ENCODE measurements at regions not wholly inside any gene's neighbourhood (a gene's known extent, or its start where the extent isn't known, plus 50 kb on each side); places are given as distances from the start of the nearest gene placed in this dataset.

GRCh38 chr3:146750196-146750595, 145.1 kb upstream of the PLSCR5 start:
- Histone ChIP-seq H3K9me3 (ENCODE audit: severe bottlenecking) (no peaks in the 10 kb centered on the region), H3K4me3 (ENCODE audit: severe bottlenecking) (no peak overlapping the region), H3K4me1 (ENCODE audit: insufficient read depth, poor library complexity, severe bottlenecking) (peaks cover 28% of the 10 kb centered on the region), H3K27me3 (ENCODE audit: insufficient read depth, poor library complexity, severe bottlenecking) (no peaks in the 10 kb centered on the region), H3K27ac (ENCODE audit: poor library complexity, severe bottlenecking) (no peak overlapping the region), H3K36me3 (ENCODE audit: low read depth) (no peaks in the 10 kb centered on the region)
- ATAC-seq (ENCODE audit: low read depth) (peak; percentile 50; the same call in 2 of the 3 replicates), DNase-seq (ENCODE audit: low spot score) (no peak)
- TF ChIP-seq, protein P1, sequence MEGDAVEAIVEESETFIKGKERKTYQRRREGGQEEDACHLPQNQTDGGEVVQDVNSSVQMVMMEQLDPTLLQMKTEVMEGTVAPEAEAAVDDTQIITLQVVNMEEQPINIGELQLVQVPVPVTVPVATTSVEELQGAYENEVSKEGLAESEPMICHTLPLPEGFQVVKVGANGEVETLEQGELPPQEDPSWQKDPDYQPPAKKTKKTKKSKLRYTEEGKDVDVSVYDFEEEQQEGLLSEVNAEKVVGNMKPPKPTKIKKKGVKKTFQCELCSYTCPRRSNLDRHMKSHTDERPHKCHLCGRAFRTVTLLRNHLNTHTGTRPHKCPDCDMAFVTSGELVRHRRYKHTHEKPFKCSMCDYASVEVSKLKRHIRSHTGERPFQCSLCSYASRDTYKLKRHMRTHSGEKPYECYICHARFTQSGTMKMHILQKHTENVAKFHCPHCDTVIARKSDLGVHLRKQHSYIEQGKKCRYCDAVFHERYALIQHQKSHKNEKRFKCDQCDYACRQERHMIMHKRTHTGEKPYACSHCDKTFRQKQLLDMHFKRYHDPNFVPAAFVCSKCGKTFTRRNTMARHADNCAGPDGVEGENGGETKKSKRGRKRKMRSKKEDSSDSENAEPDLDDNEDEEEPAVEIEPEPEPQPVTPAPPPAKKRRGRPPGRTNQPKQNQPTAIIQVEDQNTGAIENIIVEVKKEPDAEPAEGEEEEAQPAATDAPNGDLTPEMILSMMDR (IDR thresholded peaks at IDR 0.05; ENCODE audit: poor library complexity, severe bottlenecking) = no peak

DNA sequence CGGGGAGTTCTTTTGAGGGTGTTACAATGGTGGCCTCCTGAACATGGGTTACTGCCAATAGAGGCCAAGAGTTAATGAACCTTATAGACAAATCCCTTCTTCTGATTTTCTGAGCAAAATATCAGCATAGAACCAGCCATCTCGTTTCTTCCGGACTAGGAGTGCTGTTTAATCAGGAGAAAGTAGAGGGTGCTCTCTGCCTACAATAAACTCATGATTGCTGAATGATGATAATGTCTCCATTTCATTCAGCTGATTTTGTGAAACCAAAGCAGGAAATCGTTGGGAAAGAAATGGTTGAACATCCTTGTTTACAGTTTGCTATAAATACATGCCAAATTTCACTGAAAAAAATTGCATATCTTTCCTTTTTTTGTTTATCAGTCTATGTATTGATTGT, 142.8 kb upstream of the PLSCR5 start:
- Histone ChIP-seq H3K36me3 (ENCODE audit: low read depth) (no peaks in the 10 kb centered on the region), H3K9me3 (ENCODE audit: severe bottlenecking) (no peaks in the 10 kb centered on the region), H3K4me1 (ENCODE audit: insufficient read depth, poor library complexity, severe bottlenecking) (peaks cover 28% of the 10 kb centered on the region), H3K27me3 (ENCODE audit: insufficient read depth, poor library complexity, severe bottlenecking) (no peaks in the 10 kb centered on the region), H3K4me3 (ENCODE audit: severe bottlenecking) (no peak overlapping the region), H3K27ac (ENCODE audit: poor library complexity, severe bottlenecking) (no peak overlapping the region)
- no peak for DNase-seq (ENCODE audit: low spot score)
- TF ChIP-seq, protein P1 (IDR thresholded peaks at IDR 0.05; ENCODE audit: poor library complexity, severe bottlenecking) = peak; percentile 59
- ATAC-seq (ENCODE audit: low read depth) = peak; percentile 53; the same call in 1 of the 3 replicates

- Histone ChIP-seq H3K36me3 (ENCODE audit: low read depth) (no peaks in the 10 kb centered on the region), H3K4me1 (ENCODE audit: insufficient read depth, poor library complexity, severe bottlenecking) (peaks cover 28% of the 10 kb centered on the region), H3K9me3 (ENCODE audit: severe bottlenecking) (no peaks in the 10 kb centered on the region), H3K27me3 (ENCODE audit: insufficient read depth, poor library complexity, severe bottlenecking) (no peaks in the 10 kb centered on the region), H3K4me3 (ENCODE audit: severe bottlenecking) (no peak overlapping the region), H3K27ac (ENCODE audit: poor library complexity, severe bottlenecking) (peak overlapping the region; percentile 81)
- TF ChIP-seq, protein P1 (IDR thresholded peaks at IDR 0.05; ENCODE audit: poor library complexity, severe bottlenecking) = no peak
- no peak for DNase-seq (ENCODE audit: low spot score)
- ATAC-seq (ENCODE audit: low read depth) = no peak
These were observed 141.9 kb upstream of the PLSCR5 start for GRCh38 chr3:146747051-146747450.

DNA sequence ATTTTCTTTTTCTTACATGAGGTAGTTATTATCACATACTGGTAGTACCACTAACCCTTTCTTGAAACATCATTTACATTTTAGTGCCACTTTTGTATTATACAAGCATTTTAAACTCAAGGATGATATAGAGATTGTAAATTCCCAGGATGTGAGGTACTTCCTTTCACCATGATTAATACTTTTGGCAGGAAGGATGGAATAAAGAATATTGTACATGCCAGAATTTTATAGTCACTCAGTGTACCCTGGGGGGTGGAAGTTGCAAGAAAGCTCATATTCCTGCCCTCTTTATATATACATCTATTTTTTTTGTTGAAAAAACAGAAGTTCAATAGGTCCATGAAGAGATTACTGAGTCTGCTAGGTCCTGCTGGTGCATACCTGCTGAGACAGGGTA, 141.0 kb upstream of the PLSCR5 start:
- no peaks in the 10 kb centered on the region for H3K27me3 ChIP-seq (ENCODE audit: insufficient read depth, poor library complexity, severe bottlenecking)
- ATAC-seq (ENCODE audit: low read depth) (peak; percentile 84), DNase-seq (ENCODE audit: low spot score) (no peak)
- H3K9me3 ChIP-seq (ENCODE audit: severe bottlenecking) = no peaks in the 10 kb centered on the region
- H3K4me1 ChIP-seq (ENCODE audit: insufficient read depth, poor library complexity, severe bottlenecking) = peaks cover 28% of the 10 kb centered on the region
- no peaks in the 10 kb centered on the region for H3K36me3 ChIP-seq (ENCODE audit: low read depth)
- TF ChIP-seq, protein P1 (IDR thresholded peaks at IDR 0.05; ENCODE audit: poor library complexity, severe bottlenecking) = no peak
- H3K4me3 ChIP-seq (ENCODE audit: severe bottlenecking) = no peak overlapping the region
- peak overlapping the region; percentile 81 for H3K27ac ChIP-seq (ENCODE audit: poor library complexity, severe bottlenecking)

DNA sequence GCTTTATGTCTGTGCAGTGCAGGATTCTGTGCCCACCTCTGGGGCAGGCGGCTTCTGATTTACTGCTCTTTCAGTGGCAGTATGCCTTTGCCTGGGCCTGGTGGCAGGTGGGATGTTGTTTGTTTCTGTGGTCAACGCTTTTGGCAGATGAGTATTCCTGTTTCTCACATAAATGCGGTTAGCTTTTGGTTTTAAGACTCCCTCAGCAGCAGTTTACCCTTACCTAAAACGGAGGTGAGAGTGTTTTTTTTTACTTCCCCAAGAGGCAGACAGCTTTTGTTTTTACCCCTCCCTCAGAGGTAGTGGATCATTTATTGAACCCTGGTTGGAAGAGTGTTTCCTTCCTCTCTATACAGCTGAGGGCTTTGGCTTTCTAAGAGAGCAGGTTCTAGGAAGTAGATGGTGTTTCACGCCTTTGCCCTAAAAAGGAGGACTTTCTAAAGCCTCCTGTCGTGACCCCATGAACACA, 134.1 kb upstream of the PLSCR5 start:
- H3K36me3 ChIP-seq (ENCODE audit: low read depth) = no peaks in the 10 kb centered on the region

More for the DNA sequence above, 134.1 kb upstream of the PLSCR5 start:
- Histone ChIP-seq H3K27ac (ENCODE audit: poor library complexity, severe bottlenecking) (no peak overlapping the region), H3K27me3 (ENCODE audit: insufficient read depth, poor library complexity, severe bottlenecking) (no peaks in the 10 kb centered on the region), H3K9me3 (ENCODE audit: severe bottlenecking) (no peaks in the 10 kb centered on the region), H3K4me1 (ENCODE audit: insufficient read depth, poor library complexity, severe bottlenecking) (no peaks in the 10 kb centered on the region), H3K4me3 (ENCODE audit: severe bottlenecking) (no peak overlapping the region)
- ATAC-seq (ENCODE audit: low read depth) = no peak
- no peak for DNase-seq (ENCODE audit: low spot score)
- TF ChIP-seq, protein P1 (IDR thresholded peaks at IDR 0.05; ENCODE audit: poor library complexity, severe bottlenecking) = no peak
